ENCODE measurements at regions not wholly inside any gene's neighbourhood (a gene's known extent, or its start where the extent isn't known, plus 50 kb on each side); places are given as distances from the start of the nearest gene placed in this dataset.

- ATAC-seq (ENCODE audit: low read depth), result no peak
- DNase-seq, result peak; percentile 32
- Histone ChIP-seq H3K9me3 (ENCODE audit: control extremely low read depth in 1 of 3, control insufficient read depth in 2 of 3, insufficient read depth in 1 of 3, low read length in 2 of 3) (peaks cover 0 to under 1% (median under 1%) of the 10 kb centered on the region in 3 donors), H3K4me1 (ENCODE audit: control insufficient read depth in 2 of 2, insufficient read depth in 2 of 2, low read length in 2 of 2) (peaks cover 35 to 39% of the 10 kb centered on the region in 2 donors), H3K79me2 (ENCODE audit: control insufficient read depth, insufficient read depth, low read length) (no peaks in the 10 kb centered on the region), H3K27ac (ENCODE audit: low read length in 2 of 2) (peak overlapping the region in 1 of 2 donors; percentile 64), H3K36me3 (replicated peaks in 1 of 2; ENCODE audit: control extremely low read depth in 1 of 2, control insufficient read depth in 1 of 2, extremely low read depth in 1 of 2, insufficient read depth in 2 of 2, low read length in 1 of 2) (no peaks in the 10 kb centered on the region), H3K9ac (ENCODE audit: low read length) (peak overlapping the region; percentile 37), H4K20me1 (ENCODE audit: control insufficient read depth, insufficient read depth, low read length, poor library complexity, severe bottlenecking) (no peaks in the 10 kb centered on the region), H2AFZ (ENCODE audit: insufficient read depth, low read depth, low read length, poor library complexity, severe bottlenecking) (peak overlapping the region; percentile 51), H3K4me3 (ENCODE audit: control extremely low read depth in 1 of 5, extremely low read depth in 1 of 5, insufficient read depth in 1 of 5, low read depth in 2 of 5, low read length in 4 of 5) (no peak overlapping the region), H3K4me2 (replicated peaks; ENCODE audit: low read depth, low read length, poor library complexity, severe bottlenecking) (peak overlapping the region; percentile 41), H3K27me3 (replicated peaks in 1 of 4; ENCODE audit: control extremely low read depth in 1 of 4, control insufficient read depth in 3 of 4, insufficient read depth in 4 of 4, low read length in 3 of 4) (no peaks in the 10 kb centered on the region)
- WGBS (ENCODE audit: insufficient coverage), result 83% methylated on average over 1 of the region's 5 CpGs
- Mint-ChIP-seq H3K4me3 (peak overlapping the region; percentile 24), H3K27ac (peak overlapping the region; percentile 38), H3K9me3 (ENCODE audit: insufficient read depth) (no peaks in the 10 kb centered on the region), H3K4me1 (peaks cover 55% of the 10 kb centered on the region), H3K27me3 (no peaks in the 10 kb centered on the region)
- ChIA-PET POLR2A (no interaction called here), CTCF (interaction anchor here (0.7 to 12.3 kb wide), 15 partner anchors 30 to 159 kb away, joined by 3 to 195 read pairs (median 6); partner anchors contain the start of gene LRRK2)
- no peak for TF ChIP-seq CTCF (IDR thresholded peaks at IDR 0.05)
- TF ChIP-seq EZH2 (IDR thresholded peaks at IDR 0.05; ENCODE audit: borderline replicate concordance, insufficient read depth, low read depth, low read length, poor library complexity, severe bottlenecking), result no peak
- intact Hi-C loops (cut with micrococcal nuclease), result loop anchor here (10.0 kb wide), 1 partner anchor 769 kb away; no protein-coding TSS in a partner anchor
Measured at GRCh38 chr12:40156021-40156764, 50.3 kb upstream of the SLC2A13 start.
